K562 (cell line): ENCODE measurements at regions not wholly inside any gene's neighbourhood (a gene's known extent, or its start where the extent isn't known, plus 50 kb on each side); places are given as distances from the start of the nearest gene placed in this dataset.

ENCODE experiments used
- ATAC-seq: fragments of 200-7000 bp; cut with Tn5 transposase; 3 replicates; pipeline ENCODE4 v1.9.1; 2020; ENCODE audit warnings: moderate library complexity
- BruUV-seq: library from RNA; stranded (reverse); fragments of 400-500 nt; replicated peaks from 2 replicates; lab custom pipeline; 2021; lab: Mats Ljungman, UMichigan
- CTCF ChIA-PET: fragments of 300-600 bp; formaldehyde crosslinking; extraction: SDS; loops from one replicate; lab custom pipeline; 2021; ENCODE audit warnings: low intra/inter-chr PET ratio; lab: Yijun Ruan, JAX
- POLR2A ChIA-PET: fragments of 300-600, 350-650 bp; sonication (Branson Sonifier 250); formaldehyde crosslinking; extraction: SDS; loops from one replicate; lab custom pipeline; 2021; ENCODE audit warnings: antibody characterized with exemption, inconsistent platforms; lab: Yijun Ruan, JAX
- DNase-seq, 4 experiments: peaks; one replicate each; pipeline versions ENCODE4 v3.0.0 to v3.0.0-alpha.2; 2011 to 2018; ENCODE audit warnings: low spot score in 3 of 4, mixed read lengths in 3 of 4; ENCODE audit errors: extremely low read depth in 1 of 4
- FAIRE-seq: peaks from 2 replicates; lab custom pipeline; 2011; peaks lifted over from hg19 to GRCh38; lab: Jason Lieb, UNC
- H2AFZ ChIP-seq: 2 replicates; pipeline ENCODE4 v1.6.0; 2011; ENCODE audit warnings: low read depth, low read length, control low read depth, inconsistent platforms
- H3K27ac ChIP-seq: fragments of 200-600 bp; 3 replicates; pipeline ENCODE4 v1.8.0; 2011; ENCODE audit warnings: low read depth, mild to moderate bottlenecking, control low read depth, inconsistent platforms, low read length, moderate library complexity, mixed read lengths; ENCODE audit errors: extremely low read depth
- H3K27me3 ChIP-seq, 2 experiments: fragments of 300-600 bp in 1 of 2; 2 replicates in 1 of 2; 3 replicates in 1 of 2; pipeline versions ENCODE4 v1.6.0 to v1.8.0; 2011; ENCODE audit warnings: inconsistent platforms in 2 of 2, low read length in 2 of 2, mild to moderate bottlenecking in 1 of 2, mixed read lengths in 1 of 2, moderate library complexity in 1 of 2; ENCODE audit not compliant: control insufficient read depth in 2 of 2, insufficient read depth in 2 of 2
- H3K36me3 ChIP-seq: fragments of 300-600 bp; 3 replicates; pipeline ENCODE4 v1.8.0; 2011; ENCODE audit warnings: mild to moderate bottlenecking, low read length, inconsistent platforms; ENCODE audit not compliant: control insufficient read depth, insufficient read depth
- H3K4me1 ChIP-seq, 2 experiments: fragments of 200-600 bp in 1 of 2; replicated peaks in 1 of 2; 2 replicates in 1 of 2; 3 replicates in 1 of 2; pipeline versions ENCODE4 v1.5.1 to v1.8.0; 2011; ENCODE audit warnings: inconsistent platforms in 2 of 2, low read length in 2 of 2, mild to moderate bottlenecking in 1 of 2, mixed read lengths in 1 of 2, moderate library complexity in 1 of 2; ENCODE audit not compliant: control insufficient read depth in 2 of 2, insufficient read depth in 2 of 2
- H3K4me2 ChIP-seq: 2 replicates; pipeline ENCODE4 v1.6.1; 2011; ENCODE audit warnings: low read length, control low read depth, inconsistent platforms, mixed read lengths; ENCODE audit not compliant: insufficient read depth
- H3K4me3 ChIP-seq: fragments of 200-600 bp; sonication (generic), shearing (Covaris generic); 2 replicates; pipeline ENCODE4 v1.5.1; 2016; ENCODE audit warnings: control low read depth, inconsistent platforms
- H3K79me2 ChIP-seq: fragments of 200-600 bp; 3 replicates; pipeline ENCODE4 v1.8.0; 2011; ENCODE audit warnings: low read length, inconsistent platforms; ENCODE audit not compliant: control insufficient read depth, insufficient read depth
- H3K9ac ChIP-seq, 2 experiments: 2 replicates each; pipeline versions ENCODE4 v1.6.0 to v1.6.1; 2011; ENCODE audit warnings: low read depth in 2 of 2, low read length in 2 of 2, control low read depth in 1 of 2, inconsistent platforms in 1 of 2, mild to moderate bottlenecking in 1 of 2, mixed read lengths in 1 of 2; ENCODE audit not compliant: insufficient read depth in 1 of 2
- H3K9me1 ChIP-seq: one replicate; pipeline ENCODE4 v1.6.0; 2011; ENCODE audit warnings: inconsistent platforms, mild to moderate bottlenecking, low read length, moderate library complexity; ENCODE audit not compliant: control insufficient read depth, insufficient read depth
- H3K9me3 ChIP-seq: replicated peaks from 2 replicates; pipeline ENCODE4 v1.5.1; 2011; ENCODE audit warnings: low read depth, low read length, inconsistent platforms; ENCODE audit not compliant: control insufficient read depth, insufficient read depth
- H4K20me1 ChIP-seq: replicated peaks from 2 replicates; pipeline ENCODE4 v1.6.1; 2011; ENCODE audit warnings: low read length, inconsistent platforms, mixed read lengths; ENCODE audit not compliant: control insufficient read depth, insufficient read depth
- ADNP ChIP-seq: fragments of 200-800 bp; sonication (Bioruptor generic); IDR thresholded peaks from 2 replicates; pipeline ENCODE4 v1.6.1; 2016; ENCODE audit warnings: missing genetic modification characterization, missing compliant biosample characterization
- ATF1 ChIP-seq, 2 experiments: fragments of 450-650 bp in 1 of 2; IDR thresholded peaks; 2 replicates each; pipeline ENCODE4 v1.6.1; 2016; ENCODE audit warnings: missing compliant biosample characterization in 1 of 2, missing genetic modification characterization in 1 of 2
- FOXA3 ChIP-seq, 2 experiments: fragments of 450-650 bp in 1 of 2; sonication (generic) in 1 of 2; formaldehyde crosslinking; IDR thresholded peaks in 1 of 2; conservative IDR thresholded peaks in 1 of 2; 2 replicates each; pipeline versions ENCODE4 v1.4.0 to v1.8.0; 2020 to 2022; ENCODE audit warnings: mild to moderate bottlenecking in 2 of 2, missing genetic modification reagents in 1 of 2
- MECOM ChIP-seq: fragments of 250-450 bp; sonication (Bioruptor Pico); IDR thresholded peaks from 2 replicates; pipeline ENCODE4 v1.8.0; 2022; ENCODE audit warnings: inconsistent platforms
- MYNN ChIP-seq, 2 experiments: sonication (generic); formaldehyde crosslinking in 1 of 2; IDR thresholded peaks; 2 replicates each; pipeline versions ENCODE4 v1.5.0 to v1.6.1; 2016 to 2020; ENCODE audit warnings: antibody characterized with exemption in 1 of 2, missing genetic modification reagents in 1 of 2
- POLR2H ChIP-seq: IDR thresholded peaks from 2 replicates; pipeline ENCODE4 v1.6.1; 2016; ENCODE audit warnings: missing genetic modification characterization, low read depth, mild to moderate bottlenecking, control low read depth, missing compliant biosample characterization, moderate library complexity
- SMAD1 ChIP-seq: fragments of 150-350 bp; IDR thresholded peaks from 2 replicates; pipeline ENCODE4 v1.6.1; 2014; ENCODE audit warnings: low read length, low read depth; ENCODE audit not compliant: partially characterized antibody
- XRCC4 ChIP-seq: IDR thresholded peaks from one replicate; pipeline ENCODE4 v1.6.1; 2011; ENCODE audit not compliant: insufficient read depth, insufficient read length; ENCODE audit errors: extremely low read depth
- ZBED1 ChIP-seq: IDR thresholded peaks from 2 replicates; pipeline ENCODE4 v1.6.1; 2014
- ZNF121 ChIP-seq: sonication (generic); formaldehyde crosslinking; conservative IDR thresholded peaks from 2 replicates; pipeline ENCODE4 v1.8.0; 2022; ENCODE audit warnings: missing genetic modification reagents
- ZNF3 ChIP-seq: fragments of 250-450 bp; sonication (Bioruptor Pico); IDR thresholded peaks from 2 replicates; pipeline ENCODE4 v1.5.0; 2021; ENCODE audit warnings: mild to moderate bottlenecking, moderate library complexity
- ZNF717 ChIP-seq: fragments of 250-450 bp; sonication (Bioruptor Pico); IDR thresholded peaks from 2 replicates; pipeline ENCODE4 v1.5.0; 2021
- WGBS: fragments of 100-300 bp; shearing (Covaris generic); methylation state at CpG from one replicate; pipeline ENCODE4 v1.1.6; 2016; ENCODE audit warnings: low coverage, mixed read lengths; ENCODE audit not compliant: insufficient coverage; ENCODE audit errors: missing lambda C conversion rate; 5-methylcytosine and 5-hydroxymethylcytosine counted together
- in situ Hi-C: fragments of 300-500 bp; cut with MboI; formaldehyde crosslinking; loops from 4 replicates; pipeline ENCODE4 v1.15.0; 2018; ENCODE audit warnings: inconsistent platforms, mixed read lengths
- intact Hi-C: fragments of 100-400 bp; cut with micrococcal nuclease; formaldehyde crosslinking; loops from 2 replicates; pipeline ENCODE4 v1.14.2; 2022
- TF ChIP-seq, protein P1 (sequence below), 2 experiments: fragments of 250-450 bp in 1 of 2; fragments of 450-650 bp in 1 of 2; sonication (Bioruptor Pico) in 1 of 2; IDR thresholded peaks; 2 replicates each; pipeline versions ENCODE4 v1.6.1 to v1.8.0; 2016 to 2021; ENCODE audit warnings: mild to moderate bottlenecking in 2 of 2, moderate library complexity in 2 of 2, missing compliant biosample characterization in 1 of 2, missing genetic modification characterization in 1 of 2
- TF ChIP-seq, protein P2 (sequence below), 2 experiments: fragments of 450-650 bp; formaldehyde crosslinking in 1 of 2; IDR thresholded peaks; 2 replicates each; pipeline versions ENCODE4 v1.4.0 to v1.6.1; 2014 to 2020; ENCODE audit warnings: mild to moderate bottlenecking in 2 of 2, borderline replicate concordance in 1 of 2, low read depth in 1 of 2

DNA sequence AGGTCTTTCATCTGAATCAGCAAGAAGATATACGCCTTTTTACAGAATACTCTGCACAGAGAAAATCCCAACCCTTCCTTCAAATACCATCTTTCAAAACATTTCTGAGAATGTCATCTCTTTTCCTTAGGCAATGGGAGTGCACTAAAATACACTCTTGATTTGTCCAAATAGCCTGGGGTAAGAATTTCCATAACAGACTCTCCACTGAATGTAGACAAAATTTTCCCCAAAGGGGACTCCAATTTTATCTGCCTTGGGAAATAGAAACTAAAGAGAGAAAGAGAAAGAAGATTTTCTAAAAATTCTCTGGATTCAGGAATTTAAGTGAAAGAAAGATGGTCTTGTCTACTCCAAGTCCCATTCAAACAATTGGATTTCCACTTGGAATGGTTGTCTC is 394.5 kb upstream of the CHAC2 start (continued):
- TF ChIP-seq, protein P1, sequence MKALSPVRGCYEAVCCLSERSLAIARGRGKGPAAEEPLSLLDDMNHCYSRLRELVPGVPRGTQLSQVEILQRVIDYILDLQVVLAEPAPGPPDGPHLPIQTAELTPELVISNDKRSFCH (CRISPR knock-in tag; IDR thresholded peaks at IDR 0.05), result no peak
- TF ChIP-seq, protein P1 (tag; IDR thresholded peaks at IDR 0.05), result no peak
- TF ChIP-seq ADNP (tag) (no peak), POLR2H (tag) (no peak), ZNF717 (CRISPR knock-in tag) (no peak), MECOM (CRISPR knock-in tag) (no peak)
- TF ChIP-seq, all 486 proteins: peak for 0

DNA sequence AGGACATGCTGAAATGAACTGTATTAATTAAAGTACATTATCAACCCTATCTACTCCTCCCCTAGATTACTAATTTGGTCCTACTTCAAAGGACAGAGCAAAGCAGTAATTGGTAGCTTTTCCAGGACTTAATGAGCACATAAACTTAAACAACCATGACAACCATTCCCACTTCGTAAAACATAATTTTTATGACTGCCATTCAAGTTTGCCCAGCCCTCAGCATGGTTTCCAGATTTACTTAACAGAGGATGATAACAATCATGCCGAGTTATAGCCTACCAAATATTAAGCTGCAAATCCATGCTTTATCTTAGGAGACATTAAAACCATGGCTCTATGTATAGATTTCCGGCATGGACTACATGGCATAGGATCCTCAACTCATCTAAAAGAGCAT is 401.1 kb upstream of the CHAC2 start:
- ATAC-seq (no peak), FAIRE-seq (no peak), DNase-seq (no peak)
- 0 out of 2 replicates have a peak, but pooled peaks cover 2% of the 10 kb centered on the region for H3K9me3 ChIP-seq
- no peak overlapping the region for H3K9ac ChIP-seq
- no peaks in the 10 kb centered on the region for H3K79me2 ChIP-seq
- H3K27me3 ChIP-seq, result no peaks in the 10 kb centered on the region
- H3K4me3 ChIP-seq, result no peak overlapping the region
- in situ Hi-C loops (no loop called here), intact Hi-C loops (no loop called here)
- no peaks in the 10 kb centered on the region for H3K4me1 ChIP-seq
- POLR2A ChIA-PET, result no interaction called here
- H3K36me3 ChIP-seq, result no peaks in the 10 kb centered on the region
- TF ChIP-seq, protein P2, sequence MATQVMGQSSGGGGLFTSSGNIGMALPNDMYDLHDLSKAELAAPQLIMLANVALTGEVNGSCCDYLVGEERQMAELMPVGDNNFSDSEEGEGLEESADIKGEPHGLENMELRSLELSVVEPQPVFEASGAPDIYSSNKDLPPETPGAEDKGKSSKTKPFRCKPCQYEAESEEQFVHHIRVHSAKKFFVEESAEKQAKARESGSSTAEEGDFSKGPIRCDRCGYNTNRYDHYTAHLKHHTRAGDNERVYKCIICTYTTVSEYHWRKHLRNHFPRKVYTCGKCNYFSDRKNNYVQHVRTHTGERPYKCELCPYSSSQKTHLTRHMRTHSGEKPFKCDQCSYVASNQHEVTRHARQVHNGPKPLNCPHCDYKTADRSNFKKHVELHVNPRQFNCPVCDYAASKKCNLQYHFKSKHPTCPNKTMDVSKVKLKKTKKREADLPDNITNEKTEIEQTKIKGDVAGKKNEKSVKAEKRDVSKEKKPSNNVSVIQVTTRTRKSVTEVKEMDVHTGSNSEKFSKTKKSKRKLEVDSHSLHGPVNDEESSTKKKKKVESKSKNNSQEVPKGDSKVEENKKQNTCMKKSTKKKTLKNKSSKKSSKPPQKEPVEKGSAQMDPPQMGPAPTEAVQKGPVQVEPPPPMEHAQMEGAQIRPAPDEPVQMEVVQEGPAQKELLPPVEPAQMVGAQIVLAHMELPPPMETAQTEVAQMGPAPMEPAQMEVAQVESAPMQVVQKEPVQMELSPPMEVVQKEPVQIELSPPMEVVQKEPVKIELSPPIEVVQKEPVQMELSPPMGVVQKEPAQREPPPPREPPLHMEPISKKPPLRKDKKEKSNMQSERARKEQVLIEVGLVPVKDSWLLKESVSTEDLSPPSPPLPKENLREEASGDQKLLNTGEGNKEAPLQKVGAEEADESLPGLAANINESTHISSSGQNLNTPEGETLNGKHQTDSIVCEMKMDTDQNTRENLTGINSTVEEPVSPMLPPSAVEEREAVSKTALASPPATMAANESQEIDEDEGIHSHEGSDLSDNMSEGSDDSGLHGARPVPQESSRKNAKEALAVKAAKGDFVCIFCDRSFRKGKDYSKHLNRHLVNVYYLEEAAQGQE (IDR thresholded peaks at IDR 0.05; ENCODE audit: borderline replicate concordance), result no peak
- TF ChIP-seq, protein P2 (CRISPR knock-in tag; IDR thresholded peaks at IDR 0.05; ENCODE audit: low read depth), result no peak
- no peak for TF ChIP-seq FOXA3 (CRISPR knock-in tag; conservative IDR thresholded peaks at IDR 0.05 in 1 of 2, IDR thresholded peaks at IDR 0.05 in 1 of 2)
- no peak for TF ChIP-seq XRCC4
- TF ChIP-seq MYNN (IDR thresholded peaks at IDR 0.05), result no peak
- no peak for TF ChIP-seq MYNN (CRISPR knock-in tag; IDR thresholded peaks at IDR 0.05)
- TF ChIP-seq SMAD1, result no peak
- no peak for TF ChIP-seq ZNF3 (CRISPR knock-in tag)
- TF ChIP-seq ZBED1, result no peak
- no peak for TF ChIP-seq ZNF121 (CRISPR knock-in tag)
- TF ChIP-seq ATF1 (CRISPR knock-in tag; IDR thresholded peaks at IDR 0.05), result no peak
- no peak for TF ChIP-seq ATF1 (tag; IDR thresholded peaks at IDR 0.05)
- H3K4me2 ChIP-seq, result no peak overlapping the region
- BruUV-seq, result no TSS peak
- H2AFZ ChIP-seq, result no peak overlapping the region
- no peaks in the 10 kb centered on the region for H3K9me1 ChIP-seq
- no peak overlapping the region for H3K27ac ChIP-seq
- 2% methylated on average over 3 of the region's 3 CpGs for WGBS
- no peaks in the 10 kb centered on the region for H4K20me1 ChIP-seq
- CTCF ChIA-PET, result no interaction called here
